Spleen (tissue), 11 donors: ENCODE measurements at regions not wholly inside any gene's neighbourhood (a gene's known extent, or its start where the extent isn't known, plus 50 kb on each side); places are given as distances from the start of the nearest gene placed in this dataset.

Experiments
- DNase-seq: peaks from one replicate; pipeline ENCODE4 v3.0.0-alpha.2; 2020
- H3K27ac ChIP-seq, 8 donors: fragments of 200-600 bp; sonication (generic) in 7 of 8; 1 replicate in 4 of 8; 2 replicates in 4 of 8; pipeline versions ENCODE4 v1.5.0 to v1.8.0; 2016 to 2021; ENCODE audit warnings: inconsistent platforms in 4 of 8, mild to moderate bottlenecking in 4 of 8, moderate library complexity in 1 of 8
- H3K27me3 ChIP-seq, 7 donors: fragments of 200-600 bp; sonication (generic) in 6 of 7; replicated peaks in 1 of 7; 1 replicate in 4 of 7; 2 replicates in 3 of 7; pipeline versions ENCODE4 v1.5.0 to v1.8.0; 2016 to 2021; ENCODE audit warnings: inconsistent platforms in 3 of 7, mild to moderate bottlenecking in 1 of 7
- H3K36me3 ChIP-seq, 6 donors: fragments of 200-600 bp; sonication (generic) in 5 of 6; 1 replicate in 4 of 6; 2 replicates in 2 of 6; pipeline versions ENCODE4 v1.5.0 to v1.8.0; 2016 to 2021; ENCODE audit warnings: inconsistent platforms in 2 of 6
- H3K4me1 ChIP-seq, 6 donors: fragments of 200-600 bp; sonication (generic) in 5 of 6; 1 replicate in 3 of 6; 2 replicates in 3 of 6; pipeline versions ENCODE4 v1.5.0 to v1.8.0; 2016 to 2021; ENCODE audit warnings: inconsistent platforms in 3 of 6
- H3K4me3 ChIP-seq, 8 donors: fragments of 200-600 bp; sonication (generic) in 7 of 8; 1 replicate in 4 of 8; 2 replicates in 4 of 8; pipeline versions ENCODE4 v1.5.0 to v1.8.0; 2016 to 2021; ENCODE audit warnings: inconsistent platforms in 4 of 8, mild to moderate bottlenecking in 4 of 8, moderate library complexity in 2 of 8
- H3K9me3 ChIP-seq, 8 donors: fragments of 200-600 bp; sonication (generic) in 7 of 8; 1 replicate in 4 of 8; 2 replicates in 4 of 8; pipeline versions ENCODE4 v1.5.0 to v1.8.0; 2016 to 2021; ENCODE audit warnings: inconsistent platforms in 4 of 8
- CTCF ChIP-seq, 11 experiments: fragments of 200-600 bp in 7 of 11; fragments of 450-650 bp in 4 of 11; sonication (generic) in 4 of 11; IDR thresholded peaks in 8 of 11; conservative IDR thresholded peaks in 3 of 11; 1 replicate in 7 of 11; 2 replicates in 4 of 11; pipeline versions ENCODE4 v1.4.0 to v1.8.0; 2016 to 2021; ENCODE audit warnings: antibody characterized with exemption in 11 of 11, inconsistent platforms in 4 of 11, mild to moderate bottlenecking in 1 of 11
- POLR2A ChIP-seq, 3 donors: fragments of 450-650 bp; IDR thresholded peaks; one replicate each; pipeline ENCODE4 v1.5.1; 2017; ENCODE audit warnings: antibody characterized with exemption in 3 of 3, mild to moderate bottlenecking in 1 of 3
- POLR2AphosphoS5 ChIP-seq, 3 donors: sonication (generic); formaldehyde crosslinking; IDR thresholded peaks; one replicate each; pipeline ENCODE4 v1.5.1; 2017; ENCODE audit warnings: antibody characterized with exemption in 3 of 3
- WGBS, 5 donors: extraction: QIAGEN DNeasy Blood & Tissue Kit in 3 of 5; methylation state at CpG; one replicate each; pipeline versions ENCODE4 v1.1.5 to v1.1.7; 2013 to 2018; 5-methylcytosine and 5-hydroxymethylcytosine counted together
- intact Hi-C: fragments of 100-400 bp; cut with DNase I; formaldehyde crosslinking; loops from one replicate; pipeline ENCODE4 v1.15.0; 2023; ENCODE audit warnings: low total_unique reads
- donor health status: healthy with polysubstance abuse.
- donor health status: DM: no; HTN: no; CAD: no; lungs with moderate emphysema.
- donor health status: DM: no; HTN: no; CAD: no.
- donor health status: Bipolar disorder and iron deficiency.
- donor health status: healthy.
- donor health status: DM: no; HTN: no; CAD: no.
- donor health status: DM: yes; HTN: yes; CAD: no.

- no peaks in the 10 kb centered on the region for H3K27me3 ChIP-seq
- H3K27ac ChIP-seq: no peak overlapping the region
- no peaks in the 10 kb centered on the region for H3K4me1 ChIP-seq
- 62 to 82% (median 75%) methylated on average over 3 of the region's 3 CpGs for WGBS, 5 donors
- H3K9me3 ChIP-seq: peaks cover 0 to 3% (median 0%) of the 10 kb centered on the region in 8 donors
- no peak for DNase-seq
- intact Hi-C loops: no loop called here
- no peak for TF ChIP-seq CTCF (IDR thresholded peaks at IDR 0.05 in 8 of 11, conservative IDR thresholded peaks at IDR 0.05 in 3 of 11)
- H3K36me3 ChIP-seq: no peaks in the 10 kb centered on the region
- H3K4me3 ChIP-seq: no peak overlapping the region
Measured at GRCh38 chr21:28615276-28615675, 377.4 kb downstream of the LTN1 start.

GRCh38 chr21:28614791-28615190, 377.9 kb downstream of the LTN1 start:
- H3K4me1 ChIP-seq: no peaks in the 10 kb centered on the region
- H3K27ac ChIP-seq: no peak overlapping the region
- peaks cover 0 to 8% (median 0%) of the 10 kb centered on the region in 8 donors for H3K9me3 ChIP-seq
- no peak for DNase-seq
- intact Hi-C loops: no loop called here
- H3K27me3 ChIP-seq: no peaks in the 10 kb centered on the region
- TF ChIP-seq POLR2A (IDR thresholded peaks at IDR 0.05) (no peak), CTCF (IDR thresholded peaks at IDR 0.05 in 8 of 11, conservative IDR thresholded peaks at IDR 0.05 in 3 of 11) (no peak), POLR2AphosphoS5 (IDR thresholded peaks at IDR 0.05) (no peak)
- no peak overlapping the region for H3K4me3 ChIP-seq
- no peaks in the 10 kb centered on the region for H3K36me3 ChIP-seq
- 74 to 89% (median 84%) methylated on average over 2 of the region's 2 CpGs for WGBS, 5 donors

GRCh38 chr21:28608646-28609045, 384.0 kb downstream of the LTN1 start:
- H3K27me3 ChIP-seq: no peaks in the 10 kb centered on the region
- no peak overlapping the region for H3K27ac ChIP-seq
- TF ChIP-seq POLR2AphosphoS5 (IDR thresholded peaks at IDR 0.05) (no peak), POLR2A (IDR thresholded peaks at IDR 0.05) (no peak), CTCF (IDR thresholded peaks at IDR 0.05 in 8 of 11, conservative IDR thresholded peaks at IDR 0.05 in 3 of 11) (no peak)
- no peak overlapping the region for H3K4me3 ChIP-seq
- H3K9me3 ChIP-seq: peaks cover 0 to 17% (median 0%) of the 10 kb centered on the region in 8 donors
- intact Hi-C loops: no loop called here
- no peaks in the 10 kb centered on the region for H3K36me3 ChIP-seq
- 73 to 96% (median 84%) methylated on average over 5 of the region's 5 CpGs for WGBS, 5 donors
- no peak for DNase-seq
- H3K4me1 ChIP-seq: peaks cover 5 to 18% (median 15%) of the 10 kb centered on the region in 6 donors

GRCh38 chr21:28607545-28607944, 385.1 kb downstream of the LTN1 start:
- Histone ChIP-seq H3K27me3 (no peaks in the 10 kb centered on the region), H3K36me3 (no peaks in the 10 kb centered on the region), H3K9me3 (peaks cover 0 to 18% (median 0%) of the 10 kb centered on the region in 8 donors), H3K27ac (no peak overlapping the region), H3K4me3 (no peak overlapping the region), H3K4me1 (peaks cover 5 to 18% (median 15%) of the 10 kb centered on the region in 6 donors)
- TF ChIP-seq CTCF (IDR thresholded peaks at IDR 0.05 in 8 of 11, conservative IDR thresholded peaks at IDR 0.05 in 3 of 11): no peak
- no peak for DNase-seq
- intact Hi-C loops: no loop called here
- 78 to 97% (median 93%) methylated on average over 4 of the region's 4 CpGs for WGBS, 5 donors
